ELR (cell line): ENCODE measurements at regions not wholly inside any gene's neighbourhood (a gene's known extent, or its start where the extent isn't known, plus 50 kb on each side); places are given as distances from the start of the nearest gene placed in this dataset.

Experiments
- DNase-seq: peaks from one replicate; pipeline ENCODE4 v3.0.0-alpha.2; 2015; ENCODE audit warnings: low read depth

DNA sequence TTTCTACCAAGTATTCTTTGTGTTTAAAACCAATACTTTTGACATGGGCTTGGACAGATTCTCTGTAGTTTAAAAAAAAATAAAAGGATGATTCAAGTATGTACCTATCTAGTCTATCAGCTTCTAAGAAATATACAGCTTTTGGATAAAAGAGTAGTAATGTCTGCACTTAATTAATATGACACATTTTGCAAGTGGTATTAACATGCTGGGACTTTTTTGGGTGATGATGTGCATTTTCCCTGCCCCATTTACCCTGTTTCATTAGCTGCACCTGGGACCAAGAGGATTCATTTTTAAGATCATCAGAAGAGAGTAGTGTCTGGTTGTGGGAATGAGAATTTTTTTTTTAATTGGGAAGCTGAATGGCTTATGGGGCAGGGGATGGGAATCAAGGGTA is 236.2 kb upstream of the KLF14 start:
- no peak for DNase-seq

DNA sequence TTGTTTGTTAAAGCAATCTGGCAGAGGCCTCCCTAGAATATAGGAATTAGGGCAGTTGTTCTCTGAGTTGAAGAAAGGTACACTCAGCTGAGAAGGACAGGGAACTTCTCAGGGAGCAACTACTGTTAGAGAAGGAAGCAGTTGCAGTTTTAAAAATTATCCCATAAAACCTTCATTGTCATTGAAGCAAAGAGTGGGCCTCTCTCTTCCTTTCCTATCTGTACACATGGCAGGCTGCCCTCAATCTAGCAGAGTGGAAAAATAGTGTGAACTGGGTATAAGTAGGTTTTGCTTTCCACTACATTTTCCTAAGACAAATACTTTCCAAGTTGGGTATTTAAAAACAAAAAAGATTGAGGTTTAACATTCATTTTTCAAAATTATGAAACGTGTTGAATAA is 236.7 kb upstream of the KLF14 start:
- no peak for DNase-seq

DNA sequence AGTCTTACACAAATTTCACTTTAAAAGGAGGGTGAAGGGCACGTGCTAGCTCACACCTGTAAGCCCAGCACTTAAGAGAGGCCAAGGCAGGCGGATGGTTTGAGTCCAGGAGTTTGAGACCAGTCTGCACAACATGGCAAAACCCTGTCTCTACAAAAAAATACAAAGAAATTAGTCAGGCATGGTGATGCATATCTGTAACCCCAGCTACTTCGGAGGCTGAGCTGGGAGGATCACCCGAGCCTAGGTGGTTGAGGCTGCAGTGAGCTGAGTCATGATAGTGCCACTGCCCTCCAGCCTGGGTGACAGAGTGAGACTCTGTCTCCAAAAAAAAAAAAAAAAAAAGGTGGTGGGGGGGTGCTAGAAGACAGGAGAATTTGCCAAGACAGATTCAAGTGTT is 237.3 kb upstream of the KLF14 start:
- DNase-seq = peak; percentile 52

DNA sequence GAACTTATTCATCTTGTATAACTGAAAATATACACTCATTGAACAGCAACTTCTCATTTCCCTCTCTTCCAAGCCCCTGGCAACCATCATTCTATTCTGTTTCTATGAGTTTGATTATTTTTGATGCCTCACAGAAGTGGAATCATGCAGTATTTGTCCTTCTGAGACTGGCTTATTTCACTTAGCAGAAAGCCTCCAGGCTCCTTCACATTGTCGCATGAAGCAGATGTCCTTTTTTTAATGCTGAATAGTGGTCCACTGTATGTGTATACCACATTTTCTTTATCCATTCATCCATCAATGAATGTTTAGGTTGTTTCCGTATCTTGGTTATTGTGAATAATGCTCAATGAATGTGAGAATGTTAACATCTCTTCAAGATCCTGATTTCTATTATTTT is 238.2 kb upstream of the KLF14 start:
- no peak for DNase-seq

DNA sequence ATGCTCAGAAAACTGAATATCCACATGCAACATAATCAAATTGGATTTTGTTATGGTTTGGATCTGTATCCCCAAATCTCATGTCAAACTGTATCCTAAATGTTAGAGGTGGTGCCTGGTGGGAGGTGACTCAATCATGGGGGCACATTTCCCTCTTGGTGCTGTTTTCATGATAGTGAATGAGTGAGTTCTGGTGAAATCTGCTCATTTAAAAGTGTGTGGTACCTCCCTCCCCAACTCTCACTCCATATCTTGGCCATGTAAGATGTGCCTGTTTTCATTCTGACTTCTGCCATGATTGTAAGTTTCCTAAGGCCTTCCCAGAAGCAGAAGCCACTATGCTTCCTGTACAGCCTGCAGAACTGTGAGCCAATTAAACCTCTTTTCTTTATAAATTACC is 239.6 kb upstream of the KLF14 start:
- no peak for DNase-seq

DNA sequence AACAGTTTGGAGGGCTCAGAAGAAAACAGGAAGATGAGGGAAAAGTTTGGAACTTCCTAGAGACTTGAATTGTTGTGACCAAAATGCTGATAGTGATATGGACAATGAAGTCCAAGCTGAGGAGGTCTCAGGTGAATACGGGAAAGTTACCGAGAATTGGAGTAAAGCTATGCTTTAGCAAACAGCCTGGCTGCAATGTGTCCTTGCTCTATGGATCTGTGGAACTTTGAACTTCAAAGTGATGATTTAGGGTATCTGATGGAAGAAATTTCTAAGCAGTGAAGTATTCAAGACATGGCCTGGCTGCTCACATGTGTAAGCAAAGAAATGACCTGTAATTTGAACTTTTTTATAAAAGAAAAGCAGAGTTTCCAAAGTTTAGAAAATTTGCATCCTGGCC is 240.2 kb upstream of the KLF14 start:
- no peak for DNase-seq

DNA sequence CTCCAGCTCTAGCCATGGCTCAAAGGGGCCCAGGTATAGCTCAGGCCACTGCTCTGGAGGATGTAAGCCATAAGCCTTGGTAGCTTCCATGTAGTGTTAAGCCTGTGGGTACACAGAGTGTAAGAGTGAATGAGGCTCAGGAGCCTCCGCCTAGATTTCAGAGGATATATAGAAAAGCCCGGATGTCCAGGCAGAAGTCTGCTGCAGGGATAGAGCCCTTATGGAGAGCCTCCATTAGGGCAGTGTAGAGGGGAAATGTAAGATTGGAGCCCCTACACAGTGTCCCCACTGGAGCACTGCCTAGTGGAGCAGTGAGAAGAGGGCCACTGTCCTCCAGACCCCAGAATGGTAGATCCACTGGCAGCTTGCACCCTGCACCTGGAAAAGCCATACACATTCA is 240.8 kb upstream of the KLF14 start:
- DNase-seq = no peak

DNA sequence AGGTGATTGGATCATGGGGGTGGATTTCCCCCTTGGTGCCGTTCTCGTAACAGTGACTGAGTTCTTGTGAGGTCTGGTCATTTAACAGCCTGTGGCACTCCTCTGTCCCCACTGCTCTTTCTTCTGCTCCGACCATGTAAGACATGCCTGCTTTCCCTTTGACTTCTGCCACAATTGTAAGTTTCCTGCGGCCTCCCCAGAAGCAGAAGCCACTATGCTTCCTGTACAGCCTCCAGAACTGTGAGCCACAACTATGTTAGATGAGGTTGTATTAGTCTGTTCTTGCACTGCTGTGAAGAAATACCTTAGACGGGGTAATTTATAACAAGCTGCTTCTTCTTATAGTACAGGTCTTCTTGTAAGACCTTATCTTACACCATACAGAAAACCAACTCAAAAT is 241.7 kb upstream of the KLF14 start:
- DNase-seq = no peak

DNA sequence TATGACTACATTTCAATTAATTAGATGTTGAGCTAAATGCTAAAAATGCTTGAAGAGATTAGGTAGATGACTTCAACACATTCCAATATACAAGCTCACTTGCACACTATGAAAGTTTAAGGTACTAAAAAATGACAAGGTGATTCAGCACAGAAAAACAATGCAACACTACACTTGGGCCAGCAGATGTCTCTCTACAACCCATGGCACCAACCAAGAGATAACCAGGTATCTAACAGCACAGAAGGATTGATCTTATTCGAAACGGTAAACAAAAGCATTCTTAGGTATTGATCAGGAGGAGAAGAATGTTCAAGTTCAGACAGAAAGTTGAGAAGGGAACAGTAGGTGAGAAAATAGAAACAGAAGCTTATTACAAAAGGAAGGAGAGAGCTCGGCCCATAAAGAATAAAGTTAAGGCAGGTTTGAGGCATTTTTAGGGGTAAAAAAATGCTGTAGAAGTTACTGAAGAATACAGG is 248.2 kb upstream of the KLF14 start:
- DNase-seq = peak; percentile 69

DNA sequence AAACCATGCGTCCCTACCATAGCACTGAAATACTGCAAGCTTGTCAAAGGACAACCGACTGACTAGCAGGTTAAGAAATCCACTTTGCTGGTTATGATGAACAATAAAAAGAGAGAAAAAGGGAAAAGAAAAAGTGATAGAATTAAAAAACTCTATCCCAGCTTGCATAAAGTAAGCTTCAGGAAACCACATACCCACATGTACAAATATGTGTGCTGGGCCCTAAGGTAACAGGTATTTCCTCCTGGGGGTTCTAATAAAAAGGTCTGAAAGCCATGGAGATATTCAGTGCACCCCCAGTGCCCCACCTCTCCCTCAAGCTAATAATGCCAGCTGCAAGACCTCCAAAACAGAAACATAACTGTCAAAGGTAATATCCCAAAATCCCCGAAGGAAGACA is 248.6 kb upstream of the KLF14 start:
- no peak for DNase-seq

DNA sequence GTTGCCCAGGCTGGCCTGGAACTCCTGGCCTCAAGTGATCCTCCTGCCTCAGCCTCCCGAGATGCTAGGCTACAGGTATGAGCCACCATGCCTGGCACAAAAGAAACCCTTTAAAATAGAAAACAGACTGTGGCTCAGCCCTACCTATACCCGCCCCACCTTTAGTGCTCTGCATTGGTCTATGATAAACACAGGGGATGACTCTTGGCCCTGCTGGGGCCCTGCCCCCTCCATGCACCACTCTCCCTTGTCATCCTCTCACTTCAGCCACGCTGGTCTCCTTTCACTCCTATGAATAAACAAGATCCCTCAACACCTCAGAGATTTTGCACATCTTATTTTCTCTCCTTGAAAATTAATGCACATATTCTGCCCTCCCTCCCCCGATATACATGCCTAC is 251.4 kb upstream of the KLF14 start:
- DNase-seq = no peak

DNA sequence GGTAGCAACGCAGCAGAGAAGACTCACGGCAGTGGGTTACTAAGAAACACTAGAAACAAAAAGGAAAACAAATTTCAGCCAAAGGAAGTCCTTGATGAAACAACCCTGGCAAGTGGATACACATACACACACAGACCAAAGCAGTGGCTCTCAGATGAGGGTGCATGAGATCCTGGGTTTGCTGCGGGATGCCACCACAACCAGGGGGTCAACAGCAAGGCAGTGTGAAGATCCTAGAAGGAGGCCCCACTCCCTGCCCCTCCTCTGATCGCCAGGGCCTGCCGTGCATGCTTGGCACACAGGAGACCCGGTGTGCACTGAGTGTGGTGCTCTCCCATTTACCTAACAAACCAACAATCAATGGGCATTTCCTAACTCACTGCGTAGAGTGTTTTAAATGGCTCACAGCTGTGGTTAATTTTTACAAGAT is 252.3 kb upstream of the KLF14 start:
- DNase-seq = no peak

DNA sequence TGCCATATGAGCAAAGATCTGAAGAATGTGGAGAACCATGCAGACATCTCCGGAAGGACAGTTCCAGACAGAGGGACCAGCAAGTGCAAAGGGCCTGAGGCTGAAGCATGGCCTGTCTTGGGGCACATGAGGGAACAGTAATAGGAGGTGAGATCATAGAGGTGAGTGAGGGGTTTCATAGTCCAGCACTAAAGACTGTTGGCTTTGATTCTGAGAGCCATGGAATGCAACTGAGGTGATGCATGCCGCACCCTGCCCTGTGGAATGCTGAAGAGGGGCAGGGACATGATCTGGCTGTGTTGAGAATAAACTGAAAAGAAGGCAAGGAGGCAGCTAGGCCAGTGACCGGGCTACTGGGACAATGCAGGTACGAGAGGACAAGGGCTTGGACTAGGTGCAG is 253.1 kb upstream of the KLF14 start:
- no peak for DNase-seq

DNA sequence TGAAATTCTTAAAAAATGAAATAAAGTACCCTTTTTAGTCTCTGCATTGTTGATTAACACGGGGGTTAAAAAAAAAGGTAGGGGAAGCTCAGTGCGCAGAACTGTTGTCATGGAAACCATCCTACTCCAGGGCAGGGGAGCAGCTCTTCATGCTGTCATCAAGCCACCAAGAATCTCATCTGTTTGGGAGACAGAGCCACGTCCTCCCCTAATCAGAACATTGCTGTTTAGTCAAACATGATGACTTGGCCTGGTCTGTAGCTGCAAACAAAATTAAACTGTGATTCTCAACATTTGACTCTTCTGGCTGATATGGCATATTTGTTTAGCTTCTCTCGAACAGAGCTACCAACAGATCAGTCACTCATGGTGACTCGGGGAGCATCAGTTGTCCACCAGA is 254.4 kb upstream of the KLF14 start:
- no peak for DNase-seq

DNA sequence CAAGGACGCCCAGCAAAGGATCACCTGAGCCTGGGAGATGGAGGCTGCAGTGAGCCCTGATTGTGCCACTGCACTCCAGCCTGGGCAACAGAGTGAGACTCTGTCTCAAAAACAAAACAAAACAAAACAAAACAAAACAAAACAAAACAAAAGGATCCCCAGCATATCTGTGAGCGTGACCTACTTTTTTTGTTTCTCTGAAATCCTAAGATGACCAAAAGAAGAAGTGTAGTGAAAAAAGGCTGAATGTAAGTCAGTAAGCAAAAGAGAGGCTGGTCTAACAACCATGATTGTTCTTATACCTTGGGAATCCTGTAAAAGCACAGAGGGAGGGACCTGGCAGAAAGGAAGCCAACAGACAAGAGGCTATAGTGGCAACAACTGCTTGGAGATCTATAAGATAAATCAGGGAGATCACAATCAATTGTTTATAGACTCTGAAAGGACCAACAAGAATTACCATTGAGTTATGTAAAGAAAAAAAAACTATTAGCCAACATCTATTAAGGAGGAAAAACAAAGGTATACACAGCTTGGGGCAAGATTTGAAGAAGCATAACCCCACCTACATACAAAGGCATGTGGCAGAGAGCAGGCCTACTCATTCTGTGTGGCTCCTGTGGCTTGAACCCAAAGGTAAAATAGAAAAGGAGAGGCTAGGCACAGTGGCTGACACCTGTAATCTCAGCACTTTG is 255.2 kb upstream of the KLF14 start:
- DNase-seq = no peak

DNA sequence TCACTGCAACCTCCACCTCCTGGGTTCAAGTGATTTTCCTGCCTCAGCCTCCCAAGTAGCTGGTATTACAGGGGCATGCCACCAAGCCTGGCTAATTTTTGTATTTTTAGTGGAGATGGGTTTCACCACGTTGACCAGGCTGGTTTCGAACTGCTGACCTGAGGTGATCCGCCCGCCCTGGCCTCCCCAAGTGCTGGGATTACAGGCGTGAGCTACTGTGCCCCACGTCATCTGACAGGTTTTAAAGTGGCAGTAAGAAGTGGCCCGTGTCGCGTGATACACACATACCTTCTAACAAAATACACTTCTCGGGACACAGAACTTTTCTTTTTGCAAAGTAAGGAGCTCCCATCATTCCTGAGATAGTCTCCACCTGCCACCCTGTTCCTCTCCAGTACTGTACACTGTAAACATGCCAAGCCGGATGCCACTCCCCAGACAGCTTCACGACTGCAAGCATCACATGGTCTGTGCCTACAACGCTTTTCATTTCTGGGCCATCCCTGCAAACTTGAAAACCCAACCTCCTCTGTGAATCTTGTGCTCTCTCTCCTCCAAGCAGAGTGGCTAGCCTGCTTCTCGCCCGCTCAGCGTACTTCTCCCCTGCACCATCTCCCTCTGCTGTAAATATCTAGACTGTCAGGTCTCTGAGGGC is 256.3 kb upstream of the KLF14 start:
- no peak for DNase-seq

DNA sequence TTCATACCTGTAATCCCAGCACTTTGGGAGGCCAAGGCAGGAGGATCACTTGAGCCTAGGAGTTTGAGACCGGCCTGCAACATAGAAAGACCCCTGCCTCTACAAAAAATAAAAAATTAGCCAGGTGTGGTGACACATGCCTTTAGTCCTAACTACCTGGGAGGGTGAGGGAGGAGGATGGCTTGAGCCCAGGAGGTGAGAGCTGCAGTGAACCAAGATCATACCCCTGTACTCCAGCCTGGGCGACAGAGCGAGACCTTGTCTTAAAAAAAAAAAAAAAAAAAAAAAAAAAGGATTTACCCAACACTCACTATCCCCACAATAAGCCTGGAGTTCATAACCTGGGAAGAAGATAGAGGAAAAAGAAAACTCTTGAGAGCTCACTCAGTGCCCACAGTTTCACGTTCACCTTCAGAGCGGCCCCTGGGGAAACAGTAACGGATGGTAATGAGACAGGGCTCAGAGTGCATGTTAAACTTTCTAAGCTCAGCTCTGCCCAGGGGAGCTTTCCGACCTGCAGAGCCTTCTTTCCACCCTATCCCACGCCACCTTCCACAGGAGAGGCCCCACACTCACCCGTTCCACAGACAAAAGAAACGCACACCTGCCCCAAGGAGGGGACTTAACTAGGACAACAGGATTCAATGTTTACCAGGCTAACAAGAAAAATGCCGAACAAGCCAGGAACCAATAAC is 259.8 kb upstream of the KLF14 start:
- no peak for DNase-seq

DNA sequence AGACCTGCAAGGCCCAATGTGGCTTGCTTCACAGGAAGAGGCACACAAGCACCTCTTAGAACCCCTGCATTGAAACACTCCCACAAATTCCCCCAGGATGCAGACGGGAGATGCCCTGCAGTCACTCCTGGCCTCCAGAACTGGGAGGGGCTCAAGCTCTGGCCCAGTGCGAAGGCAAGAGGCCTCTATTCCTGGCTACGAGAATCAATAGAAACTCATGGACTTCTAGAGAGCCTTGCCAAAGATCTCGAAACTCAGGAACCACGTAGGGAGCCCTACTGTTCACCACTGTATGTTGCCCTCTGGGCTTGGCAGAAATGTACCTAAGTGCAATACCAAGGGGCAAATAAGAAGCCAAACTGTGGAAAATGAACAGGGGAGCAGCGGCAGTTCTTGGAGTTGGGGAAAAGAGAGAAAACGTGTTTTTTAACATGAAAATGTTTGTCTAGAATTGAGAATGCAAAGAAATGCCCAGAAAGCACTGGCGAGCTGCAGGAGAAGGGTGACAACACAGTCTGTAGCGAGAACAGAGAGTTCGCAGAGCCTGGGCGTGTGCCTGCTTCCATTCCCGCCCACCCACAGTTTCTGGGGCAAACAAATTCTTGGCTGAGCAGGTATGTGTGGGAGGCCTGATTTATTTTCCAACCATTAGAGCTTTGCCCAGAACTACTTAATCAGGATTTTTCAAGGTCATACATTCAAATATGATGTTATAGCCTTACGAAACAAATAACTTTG is 260.5 kb upstream of the KLF14 start:
- DNase-seq = no peak

DNA sequence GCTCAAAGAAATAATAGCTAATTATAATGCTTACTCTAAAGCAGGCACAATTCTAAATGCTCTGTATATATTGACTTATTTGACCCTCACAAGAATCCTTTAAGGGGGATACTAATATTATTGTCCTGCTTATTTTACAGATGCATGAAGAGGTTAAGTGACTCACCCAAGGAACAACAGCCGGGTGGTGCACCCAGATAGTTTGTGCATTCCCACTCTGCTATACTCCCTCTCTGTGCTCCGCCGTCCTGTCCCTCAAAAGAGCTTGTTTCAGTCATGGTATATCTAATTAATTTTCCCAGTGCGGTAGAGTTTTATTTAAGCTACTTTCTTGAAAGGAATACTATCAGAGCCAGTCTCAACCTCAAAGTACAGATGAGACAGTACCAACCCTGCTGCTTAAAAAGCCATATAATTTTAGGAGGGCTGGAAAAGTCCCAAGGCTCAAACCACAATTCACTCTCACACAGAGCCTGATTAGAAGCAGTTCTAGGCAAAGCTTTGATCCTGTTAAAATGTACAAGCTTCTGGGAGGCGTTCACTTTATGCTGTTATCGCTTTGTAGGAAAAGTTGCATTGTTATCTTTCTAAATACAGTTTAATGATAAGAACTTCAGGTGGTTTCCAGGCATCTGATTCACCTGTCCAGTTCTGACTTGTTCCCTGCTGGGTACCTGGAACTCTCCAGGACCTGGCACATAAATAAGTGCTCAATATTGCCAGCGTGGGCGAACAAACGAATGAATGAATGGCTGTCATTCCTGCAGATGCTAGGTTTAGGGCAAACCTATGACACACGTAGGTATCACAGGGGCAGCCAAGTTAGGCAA is 261.5 kb upstream of the KLF14 start:
- DNase-seq = no peak

DNA sequence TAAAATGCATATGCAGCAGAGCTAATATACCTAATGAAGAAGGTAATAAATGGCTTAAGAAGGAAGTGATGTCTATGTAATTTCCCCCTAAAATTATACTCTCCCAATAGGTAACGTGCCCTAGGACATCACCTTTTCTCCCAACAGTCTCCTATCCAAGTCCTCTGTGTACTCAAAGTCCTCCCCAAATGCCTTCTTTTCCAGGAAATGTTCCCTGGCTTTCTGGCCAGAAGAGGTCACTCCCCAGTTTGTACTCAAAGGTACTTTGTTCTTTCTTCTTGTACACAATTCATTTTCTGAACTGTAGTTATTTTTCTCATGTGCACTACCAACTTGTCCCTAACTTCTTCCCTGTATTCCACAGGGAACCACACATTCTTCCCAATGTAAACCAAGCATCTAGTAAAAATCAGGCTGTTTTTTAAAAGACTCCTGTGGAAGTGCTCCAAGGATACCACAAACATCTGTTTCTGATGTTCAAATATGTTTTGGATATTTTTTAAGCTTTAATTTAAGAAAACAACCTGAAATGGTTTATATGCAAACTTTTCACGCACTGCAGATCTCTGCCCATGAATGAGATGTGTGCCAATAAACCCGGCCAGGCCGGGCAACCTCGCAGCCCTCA is 262.3 kb upstream of the KLF14 start:
- DNase-seq = no peak

DNA sequence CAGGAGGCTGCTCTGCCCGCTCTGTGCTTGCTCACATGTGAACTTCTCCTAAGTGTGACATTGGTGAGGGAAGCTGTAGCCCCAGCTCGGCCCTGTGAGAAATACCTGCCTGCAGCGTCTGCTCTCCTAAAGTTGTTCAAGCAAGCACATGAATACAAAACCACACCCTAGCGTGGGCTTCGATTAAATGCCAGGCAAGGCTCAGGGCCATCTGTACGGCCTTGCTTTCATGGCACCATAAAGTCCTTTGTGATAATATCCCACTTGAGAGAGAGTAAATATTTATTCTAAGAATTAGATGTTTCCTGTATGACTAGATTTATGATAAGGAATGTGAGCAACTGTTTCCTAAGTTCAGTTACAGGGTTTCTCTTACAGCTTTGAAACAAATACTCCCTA is 262.8 kb upstream of the KLF14 start:
- peak; percentile 43 for DNase-seq
